ENCODE measurements at regions not wholly inside any gene's neighbourhood (a gene's known extent, or its start where the extent isn't known, plus 50 kb on each side); places are given as distances from the start of the nearest gene placed in this dataset.
A peak's percentile ranks its signal among the peaks of the same experiment; 100 is the strongest.

DNA sequence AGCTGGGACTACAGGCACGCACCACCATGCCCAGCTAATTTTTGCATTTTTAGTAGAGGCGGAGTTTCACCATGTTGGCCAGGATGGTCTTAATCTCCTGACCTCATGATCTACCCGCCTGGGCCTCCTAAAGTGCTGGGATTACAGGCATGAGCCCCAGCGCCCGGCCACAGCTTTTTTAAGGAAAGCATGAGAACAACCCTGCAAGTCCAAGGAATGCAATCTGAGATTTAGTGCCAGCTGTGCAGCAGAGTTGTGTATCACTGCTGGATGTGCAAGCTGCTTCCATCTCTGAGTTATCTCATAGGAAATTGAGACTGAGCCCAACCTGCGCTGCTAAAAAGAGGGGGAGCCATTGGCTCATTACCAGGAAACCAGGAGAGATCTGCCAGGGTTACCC lies 399.9 kb upstream of the CYRIA start:
- TF ChIP-seq PAX5 (IDR thresholded peaks at IDR 0.05; ENCODE audit: insufficient read depth, low read length, severe bottlenecking) (no peak), SPI1 (IDR thresholded peaks at IDR 0.05; ENCODE audit: low read depth, low read length) (no peak), POLR2AphosphoS5 (IDR thresholded peaks at IDR 0.05; ENCODE audit: low read depth, low read length) (no peak), POU2F2 (IDR thresholded peaks at IDR 0.05; ENCODE audit: low read depth, low read length) (no peak), POLR2A (IDR thresholded peaks at IDR 0.05; ENCODE audit: low read depth, low read length) (no peak), TAF1 (IDR thresholded peaks at IDR 0.05; ENCODE audit: low read depth, low read length) (no peak)
- FAIRE-seq, result no peak

DNA sequence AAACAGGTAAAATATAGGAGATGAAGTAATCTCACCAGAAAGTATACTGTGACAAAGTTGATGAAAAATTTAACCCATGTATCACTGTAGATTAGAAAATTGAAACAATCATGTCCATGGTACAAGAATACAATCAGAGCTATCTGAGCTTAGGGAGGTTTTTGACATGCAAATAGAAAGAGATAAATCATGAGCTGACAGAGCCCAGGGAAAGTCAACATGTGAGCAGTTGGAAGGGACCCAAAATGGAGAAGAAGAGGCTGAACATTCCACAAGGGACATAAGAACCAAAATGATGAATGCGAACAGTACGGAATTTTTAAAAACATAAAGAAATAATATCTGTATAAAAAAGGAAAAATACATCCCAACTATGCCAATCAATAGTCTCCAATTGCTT lies 395.4 kb upstream of the CYRIA start:
- TF ChIP-seq TAF1 (IDR thresholded peaks at IDR 0.05; ENCODE audit: low read depth, low read length) (no peak), POU2F2 (IDR thresholded peaks at IDR 0.05; ENCODE audit: low read depth, low read length) (no peak), PAX5 (IDR thresholded peaks at IDR 0.05; ENCODE audit: insufficient read depth, low read length, severe bottlenecking) (no peak), SPI1 (IDR thresholded peaks at IDR 0.05; ENCODE audit: low read depth, low read length) (no peak), POLR2A (IDR thresholded peaks at IDR 0.05; ENCODE audit: low read depth, low read length) (no peak), POLR2AphosphoS5 (IDR thresholded peaks at IDR 0.05; ENCODE audit: low read depth, low read length) (no peak)
- FAIRE-seq, result no peak

More for the DNA sequence above, 399.9 kb upstream of the CYRIA start:
- DNase-seq (ENCODE audit: insufficient read length, low spot score), result no peak

DNA sequence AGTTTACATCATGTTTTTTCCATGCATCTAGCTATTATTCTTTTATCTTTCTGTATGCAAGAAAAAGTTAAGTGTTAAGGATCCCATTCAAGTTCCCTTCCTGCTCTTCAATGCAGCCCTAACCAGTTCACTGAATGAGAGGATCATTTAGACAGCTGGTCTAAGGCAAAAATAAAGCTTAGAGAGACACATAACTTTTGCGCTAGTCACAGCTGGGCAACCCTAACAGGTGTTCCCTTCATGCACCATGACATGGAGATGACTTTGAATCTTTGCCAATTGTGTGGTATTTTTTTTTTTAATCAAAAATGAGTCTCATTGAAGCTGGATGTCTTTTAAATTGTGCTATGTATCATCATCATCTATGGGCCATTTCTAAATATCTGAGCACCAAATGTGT lies 393.8 kb upstream of the CYRIA start:
- TF ChIP-seq SPI1 (IDR thresholded peaks at IDR 0.05; ENCODE audit: low read depth, low read length) (no peak), POU2F2 (IDR thresholded peaks at IDR 0.05; ENCODE audit: low read depth, low read length) (no peak)
- no peak for DNase-seq (ENCODE audit: insufficient read length, low spot score)
- FAIRE-seq, result no peak

More for the DNA sequence above, 395.4 kb upstream of the CYRIA start:
- DNase-seq (ENCODE audit: insufficient read length, low spot score), result no peak

- TF ChIP-seq SPI1 (IDR thresholded peaks at IDR 0.05; ENCODE audit: low read depth, low read length) (no peak), PAX5 (IDR thresholded peaks at IDR 0.05; ENCODE audit: insufficient read depth, low read length, severe bottlenecking) (no peak), POLR2AphosphoS5 (IDR thresholded peaks at IDR 0.05; ENCODE audit: low read depth, low read length) (no peak), TAF1 (IDR thresholded peaks at IDR 0.05; ENCODE audit: low read depth, low read length) (no peak), POLR2A (IDR thresholded peaks at IDR 0.05; ENCODE audit: low read depth, low read length) (no peak), POU2F2 (IDR thresholded peaks at IDR 0.05; ENCODE audit: low read depth, low read length) (no peak)
- DNase-seq (ENCODE audit: insufficient read length, low spot score) (no peak), FAIRE-seq (no peak)
Measured at GRCh38 chr2:17058772-17059402, 393.3 kb upstream of the CYRIA start.

GRCh38 chr2:17057109-17058017 lies 391.7 kb upstream of the CYRIA start:
- DNase-seq (ENCODE audit: insufficient read length, low spot score), result no peak
- no peak for FAIRE-seq
- no peak for TF ChIP-seq POLR2AphosphoS5 (IDR thresholded peaks at IDR 0.05; ENCODE audit: low read depth, low read length)
- no peak for TF ChIP-seq PAX5 (IDR thresholded peaks at IDR 0.05; ENCODE audit: insufficient read depth, low read length, severe bottlenecking)
- no peak for TF ChIP-seq POLR2A (IDR thresholded peaks at IDR 0.05; ENCODE audit: low read depth, low read length)
- no peak for TF ChIP-seq SPI1 (IDR thresholded peaks at IDR 0.05; ENCODE audit: low read depth, low read length)
- TF ChIP-seq TAF1 (IDR thresholded peaks at IDR 0.05; ENCODE audit: low read depth, low read length), result no peak
- TF ChIP-seq POU2F2 (IDR thresholded peaks at IDR 0.05; ENCODE audit: low read depth, low read length), result no peak

DNA sequence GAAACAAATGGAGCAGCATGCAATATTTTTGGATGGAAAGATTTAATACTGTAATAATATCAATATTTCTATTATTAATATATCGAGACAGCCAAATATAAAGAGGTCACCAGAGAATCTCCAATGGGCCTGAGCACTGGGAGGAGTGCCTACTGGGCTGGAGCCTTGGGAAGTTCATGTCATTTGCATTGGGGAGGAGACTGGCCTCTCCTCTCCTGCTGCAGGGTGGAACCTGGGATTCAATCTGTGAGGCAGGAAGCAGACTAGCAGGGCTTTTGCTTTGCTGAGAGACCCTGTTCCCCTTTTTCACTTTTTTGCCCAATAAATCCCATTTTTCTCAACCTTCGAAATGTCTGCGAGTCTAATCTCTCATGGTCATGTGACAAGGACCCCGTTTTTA lies 390.6 kb upstream of the CYRIA start:
- FAIRE-seq, result no peak
- DNase-seq (ENCODE audit: insufficient read length, low spot score), result no peak
- TF ChIP-seq PAX5 (IDR thresholded peaks at IDR 0.05; ENCODE audit: insufficient read depth, low read length, severe bottlenecking) (no peak), POLR2AphosphoS5 (IDR thresholded peaks at IDR 0.05; ENCODE audit: low read depth, low read length) (no peak), POU2F2 (IDR thresholded peaks at IDR 0.05; ENCODE audit: low read depth, low read length) (no peak), TAF1 (IDR thresholded peaks at IDR 0.05; ENCODE audit: low read depth, low read length) (no peak), SPI1 (IDR thresholded peaks at IDR 0.05; ENCODE audit: low read depth, low read length) (no peak), POLR2A (IDR thresholded peaks at IDR 0.05; ENCODE audit: low read depth, low read length) (no peak)

- TF ChIP-seq POU2F2 (IDR thresholded peaks at IDR 0.05; ENCODE audit: low read depth, low read length) (no peak), SPI1 (IDR thresholded peaks at IDR 0.05; ENCODE audit: low read depth, low read length) (no peak), TAF1 (IDR thresholded peaks at IDR 0.05; ENCODE audit: low read depth, low read length) (no peak), POLR2A (IDR thresholded peaks at IDR 0.05; ENCODE audit: low read depth, low read length) (no peak), PAX5 (IDR thresholded peaks at IDR 0.05; ENCODE audit: insufficient read depth, low read length, severe bottlenecking) (no peak), POLR2AphosphoS5 (IDR thresholded peaks at IDR 0.05; ENCODE audit: low read depth, low read length) (no peak)
- DNase-seq (ENCODE audit: insufficient read length, low spot score), result no peak
- FAIRE-seq, result no peak
Measured at GRCh38 chr2:17052001-17052400, 386.4 kb upstream of the CYRIA start.

- FAIRE-seq (no peak), DNase-seq (ENCODE audit: insufficient read length, low spot score) (no peak)
- TF ChIP-seq POLR2A (IDR thresholded peaks at IDR 0.05; ENCODE audit: low read depth, low read length), result no peak
- TF ChIP-seq POU2F2 (IDR thresholded peaks at IDR 0.05; ENCODE audit: low read depth, low read length), result no peak
- no peak for TF ChIP-seq PAX5 (IDR thresholded peaks at IDR 0.05; ENCODE audit: insufficient read depth, low read length, severe bottlenecking)
- no peak for TF ChIP-seq TAF1 (IDR thresholded peaks at IDR 0.05; ENCODE audit: low read depth, low read length)
- no peak for TF ChIP-seq POLR2AphosphoS5 (IDR thresholded peaks at IDR 0.05; ENCODE audit: low read depth, low read length)
- no peak for TF ChIP-seq SPI1 (IDR thresholded peaks at IDR 0.05; ENCODE audit: low read depth, low read length)
Measured at GRCh38 chr2:17051538-17051937, 385.9 kb upstream of the CYRIA start.

DNA sequence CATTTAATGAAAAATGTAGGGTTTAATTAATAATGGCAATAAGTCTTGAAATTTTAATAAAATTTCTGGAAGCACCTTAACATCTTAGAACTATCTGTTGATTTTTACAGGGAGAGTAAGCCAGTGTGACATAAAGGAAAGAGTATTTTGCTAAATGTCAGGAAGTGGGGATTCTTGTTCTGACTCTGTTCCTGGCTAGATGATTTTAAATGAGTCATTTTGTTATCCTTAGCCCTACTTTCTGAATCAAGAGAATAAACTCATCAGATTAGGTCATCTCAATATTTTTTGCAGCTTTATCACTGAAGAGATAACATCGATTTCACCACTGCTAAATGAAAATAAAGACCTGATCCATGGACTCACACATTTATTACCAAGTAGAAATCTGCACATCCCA lies 377.5 kb upstream of the CYRIA start:
- DNase-seq (ENCODE audit: insufficient read length, low spot score) (no peak), FAIRE-seq (no peak)
- TF ChIP-seq TAF1 (IDR thresholded peaks at IDR 0.05; ENCODE audit: low read depth, low read length) (no peak), POLR2A (IDR thresholded peaks at IDR 0.05; ENCODE audit: low read depth, low read length) (no peak), SPI1 (IDR thresholded peaks at IDR 0.05; ENCODE audit: low read depth, low read length) (0 out of 2 replicates have a peak, but pooled peaks have one; percentile 28)
